GM18868 (cell line): ENCODE measurements at regions not wholly inside any gene's neighbourhood (a gene's known extent, or its start where the extent isn't known, plus 50 kb on each side); places are given as distances from the start of the nearest gene placed in this dataset.
A peak's percentile ranks its signal among the peaks of the same experiment; 100 is the strongest.

ENCODE experiments used
- ATAC-seq: cut with Tn5 transposase; IDR thresholded peaks from one replicate; pipeline ENCODE4 v1.9.1; 2021; ENCODE audit warnings: mild to moderate bottlenecking, moderate library complexity; ENCODE audit not compliant: unreplicated experiment

DNA sequence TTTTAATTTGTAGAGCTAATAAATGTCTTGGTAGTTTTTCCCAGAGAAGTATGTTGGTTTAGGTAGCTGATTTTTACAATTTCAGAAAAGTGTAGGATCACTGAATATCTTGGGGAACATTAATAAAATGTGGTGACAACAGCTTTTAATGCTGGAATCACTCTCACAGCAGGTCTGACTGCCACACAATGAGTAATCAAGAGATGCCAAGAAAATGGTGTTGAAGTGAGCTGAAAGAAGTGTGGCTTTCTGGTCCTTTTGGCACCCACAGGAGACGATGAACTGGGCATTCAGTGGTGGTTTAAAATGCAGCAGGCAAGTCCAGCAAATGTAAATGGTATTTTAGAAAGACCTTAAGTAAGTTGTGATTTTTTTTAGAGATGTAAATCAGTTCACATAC, 175.8 kb downstream of the CBLN2 start:
- ATAC-seq, result no peak

DNA sequence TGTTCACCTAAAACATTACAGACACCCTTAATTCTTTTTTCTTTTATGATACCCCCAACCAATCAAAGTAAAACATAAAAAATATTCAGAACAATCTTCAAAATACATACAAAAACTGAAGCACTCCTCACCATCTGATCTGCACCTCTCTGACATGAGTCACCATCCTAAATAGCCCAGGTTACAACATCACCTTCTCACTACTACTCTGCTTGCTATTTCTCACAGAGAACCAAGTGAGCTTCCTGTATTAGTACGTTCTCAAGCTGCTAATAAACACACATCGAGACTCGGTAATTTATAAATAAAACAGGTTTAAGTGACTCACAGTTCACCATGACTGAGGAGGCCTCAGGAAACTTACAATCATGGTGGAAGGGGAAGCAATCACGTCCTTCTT, 183.5 kb downstream of the CBLN2 start:
- no peak for ATAC-seq

DNA sequence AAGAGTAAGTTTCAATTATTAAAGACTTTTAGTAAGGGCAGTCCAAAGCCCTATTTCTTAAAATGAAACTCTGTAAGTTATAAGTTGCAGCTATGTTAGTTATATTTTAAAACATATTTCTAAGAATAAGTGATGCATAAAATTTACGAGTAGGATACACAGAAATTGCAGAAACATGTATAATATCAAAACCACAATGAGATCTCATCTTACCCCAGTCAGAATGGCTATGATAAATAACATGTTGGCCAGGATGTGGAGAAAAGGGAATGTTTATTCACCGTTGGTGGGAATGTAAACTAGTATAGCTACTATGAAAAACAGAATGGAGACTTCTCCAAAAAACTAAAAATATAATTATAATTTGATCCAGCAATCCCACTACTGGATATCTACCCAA, 201.2 kb downstream of the CBLN2 start:
- ATAC-seq, result no peak

DNA sequence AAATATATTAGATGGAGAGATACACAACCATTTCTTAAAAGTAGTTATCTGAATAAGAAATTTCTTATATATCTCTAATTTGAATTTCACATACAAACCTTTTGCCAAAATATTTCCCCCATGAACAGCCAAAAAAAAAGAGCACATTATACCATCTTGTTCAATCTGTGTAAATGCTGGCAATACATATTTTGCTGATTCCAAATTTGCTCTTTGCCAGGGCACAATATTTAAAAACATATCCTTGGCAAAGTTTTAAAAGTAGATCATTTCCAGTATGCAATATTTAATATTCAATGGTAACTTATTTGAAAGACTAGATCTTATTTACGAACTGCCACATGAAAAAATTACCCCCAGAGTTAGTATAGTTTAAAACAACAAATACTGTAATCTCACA, 204.2 kb downstream of the CBLN2 start:
- ATAC-seq, result no peak

DNA sequence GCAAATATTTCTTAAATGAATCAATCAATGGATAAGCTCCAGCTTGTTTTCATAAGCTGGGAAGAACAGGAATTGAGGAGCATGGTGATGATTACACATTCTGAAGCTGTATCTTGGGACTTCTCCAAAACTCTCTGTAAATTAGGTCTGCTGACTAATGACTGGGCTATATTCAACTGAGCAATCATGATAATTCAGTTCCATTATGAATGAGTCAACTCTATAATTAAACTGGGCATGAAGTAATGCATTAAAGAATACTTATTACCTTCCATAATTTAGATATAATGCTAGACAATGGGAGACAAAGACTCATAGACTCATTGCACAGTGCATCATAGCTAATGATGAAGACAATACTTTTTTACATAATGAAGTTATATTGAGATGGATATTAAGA, 207.4 kb downstream of the CBLN2 start:
- no peak for ATAC-seq

DNA sequence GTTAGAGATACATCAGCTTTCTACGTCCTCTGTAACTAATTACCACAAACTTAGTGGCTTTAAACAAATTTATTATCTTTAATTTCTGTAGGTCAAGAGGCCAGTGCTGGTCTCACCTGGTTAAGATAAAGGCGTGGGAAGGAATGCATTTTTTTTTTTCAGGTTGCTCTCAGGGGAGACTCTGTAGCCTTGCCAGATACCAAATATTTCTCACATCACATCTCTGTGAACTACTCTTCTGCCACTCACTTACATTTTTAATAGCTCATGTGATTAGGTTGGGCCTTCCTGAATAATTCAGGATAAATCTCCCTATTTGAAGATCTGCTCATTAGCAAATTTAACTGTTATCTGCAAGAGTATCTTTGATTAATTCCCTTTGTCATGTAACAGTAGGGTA, 214.6 kb downstream of the CBLN2 start:
- ATAC-seq, result no peak

DNA sequence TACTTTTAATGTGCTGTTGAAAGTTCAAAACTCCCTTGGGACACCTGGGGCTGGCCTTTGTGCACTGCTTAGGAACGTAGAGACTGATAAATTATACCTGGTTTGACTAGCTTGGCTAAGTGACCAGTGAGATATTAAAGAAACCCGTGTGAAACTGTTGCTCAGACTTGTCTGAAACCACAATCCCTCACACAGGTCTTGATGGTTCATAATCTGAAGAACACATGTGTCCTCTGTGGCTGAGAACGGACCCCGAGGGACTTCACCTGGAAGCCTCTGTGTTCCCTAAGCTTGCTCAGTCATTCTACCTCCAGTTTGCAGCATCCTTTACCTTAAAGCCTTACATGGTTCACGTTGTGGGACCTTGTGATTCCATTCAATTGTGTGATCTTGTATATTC, 218.8 kb downstream of the CBLN2 start:
- peak; percentile 80 for ATAC-seq

DNA sequence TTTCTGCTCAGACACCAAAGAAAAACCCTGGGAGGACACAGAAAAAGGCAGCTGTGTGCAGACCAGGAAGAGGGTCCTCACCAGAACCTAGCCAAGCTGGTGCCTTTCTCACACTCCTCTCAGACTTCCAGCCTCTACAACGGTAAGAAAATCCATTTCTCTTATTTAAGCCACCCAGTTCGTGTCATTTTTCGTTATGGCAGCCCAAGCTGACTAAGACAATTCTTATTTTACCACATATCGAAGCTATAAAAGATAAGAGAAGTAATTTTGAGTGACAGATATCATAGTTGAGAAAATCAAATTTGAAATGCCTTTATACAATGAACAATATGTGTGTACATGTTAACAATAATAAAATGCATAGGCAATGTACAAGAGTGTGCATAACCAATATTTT, 219.5 kb downstream of the CBLN2 start:
- ATAC-seq, result no peak

DNA sequence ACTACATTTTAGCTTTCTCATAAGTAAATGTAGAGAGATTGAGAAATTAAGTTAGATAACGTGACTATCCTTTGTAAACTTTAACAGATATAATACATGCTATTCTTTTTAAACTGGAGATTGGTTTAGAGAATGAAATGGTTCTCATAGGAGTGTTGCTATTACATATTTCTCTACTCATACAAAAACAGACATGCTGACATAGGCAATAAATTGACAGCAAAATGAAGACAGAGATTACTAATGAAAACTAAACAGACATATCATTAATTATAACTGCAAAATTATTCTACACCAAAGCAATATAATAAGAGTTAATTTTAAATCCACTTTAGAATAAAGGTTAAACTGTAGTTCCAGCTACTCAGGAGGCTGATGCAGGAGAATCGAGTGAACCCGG, 227.6 kb downstream of the CBLN2 start:
- ATAC-seq, result no peak

DNA sequence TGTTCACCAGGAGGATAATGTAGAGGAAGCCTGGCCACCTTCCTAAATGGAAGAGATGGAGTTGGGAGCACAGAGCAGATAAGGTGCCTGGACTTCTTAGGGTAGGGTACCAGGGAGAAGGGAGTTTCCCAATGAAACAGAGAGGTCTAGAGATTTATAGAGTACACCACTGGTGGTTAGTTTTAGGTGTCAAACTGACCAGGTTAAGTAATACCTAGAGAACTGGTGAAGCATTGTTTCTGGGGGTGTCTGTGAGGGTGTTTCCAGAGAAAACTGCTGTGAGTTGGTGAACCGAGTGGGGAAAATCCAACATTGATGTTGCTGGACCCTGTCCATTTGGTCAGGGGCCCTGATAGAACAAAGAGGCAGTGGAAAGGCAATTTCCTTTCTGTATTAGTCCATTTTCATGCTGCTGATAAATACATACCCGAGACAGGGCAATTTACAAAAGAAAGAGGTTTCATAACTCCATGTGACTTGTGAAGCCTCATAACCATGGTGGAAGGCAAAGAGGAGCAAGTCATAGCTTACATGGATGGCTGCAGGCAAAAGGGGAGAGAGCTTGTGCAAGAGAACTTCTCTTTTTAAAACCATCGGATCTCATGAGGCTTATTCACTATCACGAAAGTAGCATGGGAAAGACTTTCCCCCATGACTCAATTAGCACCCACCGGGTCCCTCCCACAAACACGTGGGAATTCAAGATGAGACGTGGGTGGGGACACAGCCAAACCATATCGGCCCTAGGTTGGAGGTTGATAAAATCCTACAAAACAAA, 260.8 kb downstream of the CBLN2 start:
- ATAC-seq, result peak; percentile 67

DNA sequence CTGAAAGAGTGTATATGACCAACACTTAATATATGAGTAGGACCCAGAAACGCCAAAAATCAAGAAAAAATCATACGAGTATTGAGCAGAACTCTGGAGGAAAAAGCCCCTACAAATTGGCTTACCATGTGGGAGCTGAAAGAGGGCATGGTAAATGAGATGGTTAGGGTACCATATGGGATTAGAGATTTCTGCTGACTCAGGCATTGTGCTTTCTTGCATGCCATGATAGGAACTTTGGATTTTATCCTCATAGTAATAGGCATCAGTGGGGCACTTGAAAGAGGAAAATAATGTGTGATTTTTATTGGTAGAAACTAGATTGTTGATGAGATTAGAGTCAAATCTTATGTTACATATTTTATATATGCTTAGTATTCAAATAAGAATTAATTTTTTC, 271.1 kb downstream of the CBLN2 start:
- no peak for ATAC-seq

DNA sequence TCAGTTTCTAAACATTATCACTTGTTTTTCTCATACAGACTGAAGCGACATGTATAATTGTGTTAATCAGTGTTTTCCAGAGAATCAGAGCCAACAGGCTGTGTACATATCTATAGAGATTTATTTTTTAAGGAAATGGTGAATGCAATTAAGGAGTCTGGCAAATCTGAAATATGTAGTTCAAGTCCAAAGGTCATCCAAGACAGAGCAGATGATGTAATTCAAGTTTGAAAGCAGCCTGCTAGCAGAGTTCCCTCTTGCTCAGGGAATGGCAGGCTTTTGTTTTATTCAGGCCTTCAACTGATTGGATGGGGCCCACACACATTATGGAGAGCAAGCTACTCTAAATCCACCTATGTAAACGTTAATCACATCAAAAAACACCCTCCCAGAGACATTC, 282.6 kb downstream of the CBLN2 start:
- no peak for ATAC-seq

DNA sequence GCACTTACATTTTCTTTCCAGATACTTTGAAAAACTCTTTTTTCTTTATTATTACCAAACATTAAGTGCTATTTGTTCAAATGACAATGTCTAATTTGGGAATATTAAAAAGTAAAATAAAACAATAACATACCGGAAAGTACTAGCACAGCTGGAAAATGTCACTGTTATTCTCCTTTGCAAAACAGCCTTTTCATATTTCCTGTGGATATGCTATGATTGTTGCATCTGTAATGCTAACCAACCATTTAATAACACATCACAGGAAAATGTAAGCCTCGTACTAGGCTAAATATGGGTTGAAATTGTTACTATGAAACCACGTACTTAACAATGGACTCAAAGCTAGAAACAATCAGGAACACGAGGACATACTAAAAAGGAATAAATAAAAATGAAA, 298.1 kb downstream of the CBLN2 start:
- ATAC-seq, result no peak

DNA sequence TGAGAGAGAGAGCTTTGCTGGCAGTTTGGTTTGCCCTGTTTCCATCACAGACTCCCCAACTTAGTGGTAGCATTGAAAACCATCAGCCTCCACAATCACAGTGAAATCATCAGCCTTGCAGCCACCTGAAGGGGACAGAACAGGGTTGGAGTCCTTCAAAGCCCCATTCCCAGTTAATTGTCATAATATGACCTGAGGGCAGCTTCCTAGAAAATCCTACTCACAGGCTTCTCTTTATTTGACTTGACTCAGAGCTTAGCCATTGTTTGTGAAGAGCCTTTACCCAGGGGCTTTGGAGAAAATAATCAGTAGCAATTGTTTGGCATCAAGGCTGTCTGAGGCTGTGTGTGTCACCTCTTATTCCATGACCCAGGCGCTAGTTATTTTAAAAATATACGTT, 308.7 kb downstream of the CBLN2 start:
- ATAC-seq, result no peak

DNA sequence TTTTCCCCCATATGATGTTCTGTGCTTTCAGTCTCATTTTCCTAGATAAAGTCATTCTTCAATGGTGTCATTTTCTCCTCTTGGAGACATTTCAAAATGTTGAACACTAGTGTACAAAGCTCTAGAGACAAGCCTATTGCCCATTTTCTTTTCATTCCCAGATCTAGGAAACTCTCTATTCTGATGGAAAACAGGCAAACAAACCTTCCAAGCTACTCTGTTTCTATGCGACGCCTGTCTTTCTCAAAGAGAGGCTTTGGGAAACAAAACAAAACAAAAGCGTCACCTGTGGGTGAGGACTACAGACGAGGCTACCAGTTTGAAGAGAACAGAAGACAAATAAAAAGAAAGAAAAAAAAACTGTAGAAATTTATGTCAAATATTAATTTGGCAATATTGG, 311.0 kb downstream of the CBLN2 start:
- no peak for ATAC-seq

DNA sequence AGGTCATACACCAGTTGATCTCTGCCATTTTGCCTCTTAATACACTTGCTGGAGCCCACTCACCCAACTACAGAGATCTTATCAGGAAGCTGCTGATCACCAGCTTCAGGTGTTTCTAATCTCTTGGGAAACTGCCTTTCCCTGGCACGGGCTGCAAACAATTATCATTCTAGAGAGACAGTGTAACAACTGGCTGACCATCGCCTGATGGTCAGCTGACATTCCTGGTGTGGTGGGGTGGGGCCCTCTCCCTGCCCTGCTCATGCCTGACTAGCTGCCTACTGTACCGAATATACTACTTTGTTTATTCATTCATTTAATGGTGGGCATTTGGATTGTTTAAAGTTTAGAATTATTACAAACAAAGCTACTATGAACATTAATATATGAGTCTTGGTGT, 311.5 kb downstream of the CBLN2 start:
- no peak for ATAC-seq

DNA sequence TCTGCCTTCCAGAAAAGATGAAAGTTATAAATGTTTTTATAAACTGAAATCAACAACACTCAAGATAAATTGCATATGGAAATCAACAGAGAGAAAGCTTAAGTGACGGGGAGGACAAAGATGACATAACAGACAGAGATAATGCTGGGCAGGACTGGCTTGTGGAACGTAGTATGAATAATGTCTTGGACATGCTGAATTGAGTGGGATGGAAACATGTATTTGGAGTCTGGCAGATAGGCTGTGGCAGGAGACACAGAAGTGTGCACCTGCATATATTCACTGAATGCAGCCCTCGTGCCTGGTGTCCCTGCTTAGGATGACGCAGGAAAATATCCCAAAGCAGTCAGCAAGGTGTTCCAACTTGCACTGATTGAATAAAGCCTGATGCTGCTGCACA, 318.2 kb downstream of the CBLN2 start:
- no peak for ATAC-seq

DNA sequence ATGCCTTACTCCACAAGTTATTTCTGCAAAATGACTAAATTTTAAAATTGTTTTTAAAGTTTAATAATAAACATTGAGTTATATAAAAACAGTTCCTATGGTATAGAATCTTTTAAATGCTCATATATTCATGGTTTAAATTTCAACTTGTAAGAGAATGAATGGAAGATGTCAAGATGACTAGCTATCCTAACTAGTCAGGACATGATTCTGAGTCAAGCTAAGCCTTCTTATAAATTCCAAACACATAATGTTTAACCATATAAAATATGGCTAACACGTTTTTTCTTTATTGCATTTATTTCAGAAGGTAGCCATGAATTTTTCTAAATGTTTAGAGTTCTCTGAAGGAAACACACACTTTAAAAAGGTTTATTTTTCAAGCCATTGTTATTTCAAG, 320.4 kb downstream of the CBLN2 start:
- no peak for ATAC-seq

DNA sequence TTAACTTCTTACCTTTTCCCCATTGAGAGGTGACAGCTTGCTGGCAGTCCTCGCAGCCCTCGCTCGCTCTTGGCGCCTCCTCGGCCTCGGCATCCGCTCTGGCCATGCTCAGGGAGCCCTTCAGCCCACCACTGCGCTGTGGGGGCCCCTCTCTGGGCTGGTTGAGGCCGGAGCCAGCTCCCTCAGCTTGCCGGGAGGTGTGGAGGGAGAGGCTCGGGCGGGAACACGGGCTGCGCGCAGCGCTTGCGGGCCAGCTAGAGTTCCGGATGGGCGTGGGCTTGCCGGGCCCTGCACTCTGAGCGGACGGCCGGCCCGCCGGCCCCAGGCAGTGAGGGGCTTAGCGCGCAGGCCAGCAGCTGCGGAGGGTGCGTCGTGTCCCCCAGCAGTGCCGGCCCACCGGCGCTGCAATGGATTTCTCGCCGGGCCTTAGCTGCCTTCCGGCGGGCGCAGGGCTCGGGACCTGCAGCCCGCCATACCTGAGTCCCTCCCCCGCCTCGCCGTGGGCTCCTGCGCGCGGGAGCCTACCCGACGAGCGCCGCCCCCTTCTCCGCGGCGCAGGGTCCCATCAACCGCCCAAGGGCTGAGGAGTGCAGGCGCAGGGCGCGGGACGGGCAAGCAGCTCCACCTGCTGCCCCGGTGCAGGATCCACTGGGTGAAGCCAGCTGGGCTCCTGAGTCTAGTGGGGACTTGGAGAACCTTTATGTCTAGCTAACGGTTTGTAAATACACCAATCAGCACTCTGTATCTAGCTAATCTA, 335.0 kb downstream of the CBLN2 start:
- ATAC-seq, result no peak

DNA sequence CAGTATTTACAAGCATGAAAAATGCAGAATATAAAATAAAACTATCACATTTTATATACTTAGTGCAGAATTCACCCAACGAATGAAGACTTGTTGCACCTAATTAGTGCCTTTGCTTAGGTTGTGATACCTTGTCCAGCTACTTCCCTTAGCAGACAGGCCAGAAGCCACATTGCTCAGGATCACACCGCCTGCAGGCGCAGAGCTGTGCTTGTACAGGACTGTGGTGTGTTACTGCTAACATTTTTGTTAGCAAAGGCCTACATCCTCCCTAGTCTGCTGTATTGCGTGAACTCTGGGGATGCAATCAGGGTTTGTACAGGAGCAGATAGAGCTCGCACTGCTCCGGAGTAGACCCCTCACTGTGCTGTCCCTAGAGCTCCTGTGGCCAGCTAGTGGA, 336.9 kb downstream of the CBLN2 start:
- no peak for ATAC-seq

DNA sequence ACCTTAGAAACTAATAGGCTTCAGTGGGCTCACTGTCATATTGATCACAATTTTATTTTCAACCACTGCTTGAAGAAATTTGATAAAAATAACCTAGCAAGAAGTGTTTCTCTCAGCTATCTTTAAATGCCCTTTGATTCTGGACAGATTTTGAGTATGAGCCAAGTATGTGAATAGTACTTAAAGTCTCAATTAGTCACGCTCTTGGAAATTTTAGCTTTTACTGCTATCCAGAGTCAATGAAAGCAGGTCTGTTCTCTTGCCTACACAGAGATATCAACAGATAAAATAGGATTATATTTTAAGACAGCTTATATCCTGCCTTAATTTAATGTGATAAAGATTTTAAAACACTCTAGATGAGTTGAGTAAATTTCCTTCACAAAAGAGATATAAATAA, 337.3 kb downstream of the CBLN2 start:
- no peak for ATAC-seq

DNA sequence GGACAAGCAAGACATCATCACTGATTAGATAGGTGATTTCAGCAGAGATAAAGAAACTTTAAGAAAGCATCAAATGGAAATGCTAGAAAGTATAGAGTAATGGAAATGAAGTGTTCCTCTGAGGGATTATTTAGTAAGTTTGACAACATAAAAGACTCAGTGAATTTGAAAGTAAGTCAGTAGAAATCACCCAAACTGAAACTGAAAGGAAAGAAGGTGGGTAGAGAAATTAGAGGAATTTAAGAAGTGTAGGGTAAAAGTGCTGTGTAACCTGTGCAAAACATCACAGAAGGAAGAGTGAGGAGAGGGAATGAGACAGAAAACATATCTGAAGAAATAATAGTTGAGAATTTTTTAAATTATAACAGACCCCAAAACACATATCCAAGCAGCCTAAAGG, 343.1 kb downstream of the CBLN2 start:
- ATAC-seq, result peak; percentile 81

DNA sequence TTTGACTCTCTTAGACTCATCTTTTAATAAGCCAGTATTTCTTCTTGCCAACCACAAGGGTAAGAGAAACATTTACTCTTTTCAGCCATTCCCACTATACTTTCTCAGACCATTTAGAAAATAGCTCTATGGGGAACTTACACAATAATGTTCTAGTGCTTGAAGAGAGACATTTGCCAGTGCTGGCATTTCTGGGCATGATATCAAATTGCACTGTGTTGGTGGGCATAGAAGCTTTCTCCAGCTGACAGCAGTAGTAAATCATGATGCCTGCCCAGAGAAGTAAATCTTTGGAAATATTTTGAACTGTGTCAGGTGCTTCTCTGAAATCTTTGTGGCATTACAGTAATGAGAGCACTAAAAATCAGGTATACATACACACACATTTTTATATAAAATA, 346.6 kb downstream of the CBLN2 start:
- ATAC-seq, result no peak
